RWPE1 (cell line): ENCODE measurements at regions not wholly inside any gene's neighbourhood (a gene's known extent, or its start where the extent isn't known, plus 50 kb on each side); places are given as distances from the start of the nearest gene placed in this dataset.

Experiments used
- CTCF ChIA-PET: fragments of 350-600 bp; sonication (Branson Sonifier 250); formaldehyde crosslinking; extraction: SDS; loops from one replicate; lab custom pipeline; 2021; lab: Yijun Ruan, JAX
- POLR2A ChIA-PET: fragments of 400-600 bp; formaldehyde crosslinking; extraction: SDS; loops from one replicate; lab custom pipeline; 2020; ENCODE audit warnings: antibody characterized with exemption; ENCODE audit not compliant: low non-redundant PET; lab: Yijun Ruan, JAX
- DNase-seq: peaks from one replicate; pipeline ENCODE4 v3.0.0; 2012; ENCODE audit warnings: low spot score
- H3K27ac ChIP-seq: fragments of 450-650 bp; 2 replicates; pipeline ENCODE4 v1.5.1; 2017
- CTCF ChIP-seq: fragments of 450-650 bp; conservative IDR thresholded peaks from 2 replicates; pipeline ENCODE4 v1.5.1; 2017; ENCODE audit warnings: low read depth, mild to moderate bottlenecking

GRCh38 chr3:117297065-117297464, 587.5 kb downstream of the TUSC7 start:
- no peak overlapping the region for H3K27ac ChIP-seq
- no peak for TF ChIP-seq CTCF
- CTCF ChIA-PET = no interaction called here
- DNase-seq = no peak
- POLR2A ChIA-PET = no interaction called here

- TF ChIP-seq CTCF = no peak
- no peak for DNase-seq
- POLR2A ChIA-PET = no interaction called here
- CTCF ChIA-PET = no interaction called here
- H3K27ac ChIP-seq = no peak overlapping the region
Measured at GRCh38 chr3:117297541-117297940, 588.0 kb downstream of the TUSC7 start.

GRCh38 chr3:117298273-117298672, 588.7 kb downstream of the TUSC7 start:
- no peak overlapping the region for H3K27ac ChIP-seq
- POLR2A ChIA-PET = no interaction called here
- DNase-seq = no peak
- no peak for TF ChIP-seq CTCF
- CTCF ChIA-PET = no interaction called here

GRCh38 chr3:117302428-117302827, 592.8 kb downstream of the TUSC7 start:
- H3K27ac ChIP-seq = no peak overlapping the region
- no peak for DNase-seq
- TF ChIP-seq CTCF = no peak
- ChIA-PET POLR2A (no interaction called here), CTCF (no interaction called here)

- CTCF ChIA-PET = no interaction called here
- POLR2A ChIA-PET = no interaction called here
- DNase-seq = no peak
- H3K27ac ChIP-seq = no peak overlapping the region
- TF ChIP-seq CTCF = no peak
Measured at GRCh38 chr3:117303443-117303842, 593.9 kb downstream of the TUSC7 start.

GRCh38 chr3:117304681-117305080, 595.1 kb downstream of the TUSC7 start:
- ChIA-PET CTCF (interaction anchor here (0.7 kb wide), 1 partner anchor 45 kb away, joined by 3 read pairs; no protein-coding TSS in a partner anchor), POLR2A (no interaction called here)
- TF ChIP-seq CTCF = no peak

GRCh38 chr3:117305681-117306080, 596.1 kb downstream of the TUSC7 start:
- H3K27ac ChIP-seq = no peak overlapping the region
- ChIA-PET CTCF (no interaction called here), POLR2A (no interaction called here)
- no peak for TF ChIP-seq CTCF
- DNase-seq = no peak

More at GRCh38 chr3:117304681-117305080, 595.1 kb downstream of the TUSC7 start:
- no peak for DNase-seq
- H3K27ac ChIP-seq = no peak overlapping the region
